ENCODE measurements at regions not wholly inside any gene's neighbourhood (a gene's known extent, or its start where the extent isn't known, plus 50 kb on each side); places are given as distances from the start of the nearest gene placed in this dataset.

- Histone ChIP-seq H3K27me3 (no peaks in the 10 kb centered on the region), H3K9me3 (no peaks in the 10 kb centered on the region), H3K4me1 (no peaks in the 10 kb centered on the region), H3K4me3 (no peak overlapping the region), H3K27ac (no peak overlapping the region), H3K36me3 (peaks cover 0 to 32% (median 0%) of the 10 kb centered on the region in 3 donors)
- TF ChIP-seq EP300 (IDR thresholded peaks at IDR 0.05): no peak
- TF ChIP-seq POLR2A (IDR thresholded peaks at IDR 0.05): no peak
- no peak for TF ChIP-seq CTCF (IDR thresholded peaks at IDR 0.05)
- no peak for DNase-seq (ENCODE audit: low spot score in 2 of 2)
- 92 to 97% methylated on average over 1 of the region's 1 CpG for WGBS, 2 donors
Measured at GRCh38 chr2:177318613-177319012, 54.1 kb upstream of the NFE2L2 start.

GRCh38 chr2:177320596-177320995, 56.1 kb upstream of the NFE2L2 start:
- Histone ChIP-seq H3K4me3 (no peak overlapping the region), H3K27me3 (no peaks in the 10 kb centered on the region), H3K4me1 (no peaks in the 10 kb centered on the region), H3K36me3 (peaks cover 0 to 32% (median 0%) of the 10 kb centered on the region in 3 donors), H3K27ac (no peak overlapping the region), H3K9me3 (no peaks in the 10 kb centered on the region)
- TF ChIP-seq EP300 (IDR thresholded peaks at IDR 0.05) (no peak), CTCF (IDR thresholded peaks at IDR 0.05) (no peak), POLR2A (IDR thresholded peaks at IDR 0.05) (no peak)
- 63 to 80% methylated on average over 2 of the region's 2 CpGs for WGBS, 2 donors
- no peak for DNase-seq (ENCODE audit: low spot score in 2 of 2)

- Histone ChIP-seq H3K27ac (no peak overlapping the region), H3K4me1 (no peaks in the 10 kb centered on the region), H3K36me3 (peaks cover 0 to 32% (median 0%) of the 10 kb centered on the region in 3 donors), H3K9me3 (no peaks in the 10 kb centered on the region), H3K27me3 (no peaks in the 10 kb centered on the region), H3K4me3 (no peak overlapping the region)
- DNase-seq (ENCODE audit: low spot score in 2 of 2): no peak
- WGBS, 2 donors: 80 to 88% methylated on average over 5 of the region's 5 CpGs
- TF ChIP-seq POLR2A (IDR thresholded peaks at IDR 0.05) (no peak), EP300 (IDR thresholded peaks at IDR 0.05) (no peak), CTCF (IDR thresholded peaks at IDR 0.05) (no peak)
Measured at GRCh38 chr2:177322801-177323261, 58.3 kb upstream of the NFE2L2 start.

- no peak for TF ChIP-seq CTCF (IDR thresholded peaks at IDR 0.05)
- DNase-seq (ENCODE audit: low spot score in 2 of 2): no peak
- H3K27me3 ChIP-seq: no peaks in the 10 kb centered on the region
- H3K9me3 ChIP-seq: no peaks in the 10 kb centered on the region
- 84% methylated on average over 3 of the region's 3 CpGs for WGBS, 2 donors
- no peak overlapping the region for H3K4me3 ChIP-seq
- H3K36me3 ChIP-seq: peaks cover 0 to 26% (median 0%) of the 10 kb centered on the region in 3 donors
- H3K27ac ChIP-seq: no peak overlapping the region
- H3K4me1 ChIP-seq: no peaks in the 10 kb centered on the region
Measured at GRCh38 chr2:177324797-177325196, 60.3 kb upstream of the NFE2L2 start.

- H3K4me1 ChIP-seq: no peaks in the 10 kb centered on the region
- DNase-seq (ENCODE audit: low spot score in 2 of 2): no peak
- H3K27ac ChIP-seq: no peak overlapping the region
- H3K27me3 ChIP-seq: no peaks in the 10 kb centered on the region
- peaks cover 0 to 23% (median 0%) of the 10 kb centered on the region in 3 donors for H3K36me3 ChIP-seq
- TF ChIP-seq POLR2A (IDR thresholded peaks at IDR 0.05) (no peak), CTCF (IDR thresholded peaks at IDR 0.05) (no peak), EP300 (IDR thresholded peaks at IDR 0.05) (no peak)
- H3K9me3 ChIP-seq: no peaks in the 10 kb centered on the region
- no peak overlapping the region for H3K4me3 ChIP-seq
- 62 to 78% methylated on average over 1 of the region's 1 CpG for WGBS, 2 donors
Measured at GRCh38 chr2:177325554-177325953, 61.0 kb upstream of the NFE2L2 start.
